ENCODE measurements at regions not wholly inside any gene's neighbourhood (a gene's known extent, or its start where the extent isn't known, plus 50 kb on each side); places are given as distances from the start of the nearest gene placed in this dataset.
"Not testable (repeated sequence)": the region's sequence is repeated elsewhere in the genome, so short reads cannot be mapped to it uniquely, and the experiment has no call there.

GRCh38 chr21:24436236-24436635 is 1171.0 kb downstream of the MRPL39 start:
- no peak for DNase-seq

- no peak for DNase-seq
Measured at GRCh38 chr21:24428591-24429199, 1178.6 kb downstream of the MRPL39 start.

- no peak for DNase-seq
Measured at GRCh38 chr21:24424776-24425175, 1182.5 kb downstream of the MRPL39 start.

DNA sequence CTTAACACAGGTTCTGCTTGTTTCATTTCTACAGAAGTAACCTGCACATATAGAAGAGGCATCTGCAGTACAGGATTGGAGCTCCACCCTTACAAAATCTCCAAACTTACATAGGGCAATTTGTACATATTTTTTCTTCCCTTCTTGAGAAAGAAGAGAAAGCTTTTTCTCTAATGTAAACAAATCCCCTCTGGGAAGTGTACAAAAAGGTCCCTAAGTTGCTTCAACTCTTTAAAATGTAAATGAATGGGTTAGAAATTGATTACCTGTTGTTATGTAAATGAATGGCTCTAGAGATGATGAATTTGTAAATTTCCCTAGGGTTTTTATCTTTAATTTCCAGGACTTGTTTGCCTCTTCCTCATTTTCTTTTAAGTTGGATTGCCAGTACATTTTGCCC is 1183.7 kb downstream of the MRPL39 start:
- DNase-seq, result no peak

DNA sequence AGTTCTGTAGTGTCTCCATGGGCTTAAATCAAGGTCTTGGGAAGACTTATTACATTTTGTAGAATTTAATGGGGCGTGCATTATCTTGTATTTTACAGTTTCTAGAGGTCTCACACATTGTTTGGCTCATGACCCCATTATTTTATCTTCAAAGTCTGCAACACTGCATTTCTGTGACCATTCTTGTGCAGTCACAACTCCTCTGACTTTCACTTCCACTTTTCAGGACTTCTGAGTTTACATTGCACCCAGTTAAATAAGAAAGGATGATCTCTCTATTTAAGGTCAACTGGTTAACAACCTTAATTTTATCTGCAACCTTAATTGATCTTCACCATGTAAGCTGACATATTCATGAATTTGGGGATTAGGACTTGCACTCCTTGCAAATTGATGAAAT is 1186.6 kb downstream of the MRPL39 start:
- no peak for DNase-seq

DNA sequence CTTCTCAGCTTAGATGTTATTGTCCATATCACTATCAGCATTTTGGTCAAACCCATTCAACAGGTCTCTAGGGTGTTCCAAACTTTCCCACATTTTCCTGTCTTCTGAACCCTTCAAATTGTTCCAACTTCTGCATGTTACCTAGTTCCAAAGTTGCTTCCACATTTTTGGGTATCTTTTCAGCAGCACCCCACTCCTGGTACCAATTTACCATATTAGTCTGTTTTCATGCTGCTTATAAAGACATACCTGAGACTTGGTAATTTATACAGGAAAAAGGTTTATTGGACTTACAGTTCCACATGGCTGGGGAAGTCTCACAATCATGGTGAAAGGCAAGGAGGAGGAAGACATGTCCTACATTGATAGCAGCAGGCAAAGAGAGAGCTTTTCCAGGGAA is 1187.6 kb downstream of the MRPL39 start:
- not testable (repeated sequence) for DNase-seq

DNA sequence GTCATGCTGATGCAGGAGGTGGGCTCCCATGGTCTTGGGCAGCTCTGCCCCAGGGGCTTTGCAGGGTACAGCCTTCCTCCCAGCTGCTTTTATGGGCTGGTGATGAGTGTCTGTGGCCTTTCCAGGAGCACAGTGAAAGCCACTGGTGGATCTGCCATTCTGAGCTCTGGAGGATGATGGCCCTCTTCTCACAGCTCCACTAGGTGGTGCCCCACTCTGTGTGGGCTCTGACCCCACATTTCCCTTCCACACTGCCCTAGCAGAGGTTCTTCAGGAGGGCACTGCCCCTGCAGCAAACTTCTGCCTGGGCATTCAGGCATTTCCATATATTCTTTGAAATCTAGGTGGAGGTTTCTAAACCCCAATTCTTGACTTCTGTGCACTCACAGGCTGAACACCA is 1188.6 kb downstream of the MRPL39 start:
- no peak for DNase-seq

- DNase-seq, result no peak
Measured at GRCh38 chr21:24411429-24411828, 1195.9 kb downstream of the MRPL39 start.

- DNase-seq, result no peak
Measured at GRCh38 chr21:24403221-24403620, 1204.1 kb downstream of the MRPL39 start.

- no peak for DNase-seq
Measured at GRCh38 chr21:24395320-24395923, 1211.9 kb downstream of the MRPL39 start.

DNA sequence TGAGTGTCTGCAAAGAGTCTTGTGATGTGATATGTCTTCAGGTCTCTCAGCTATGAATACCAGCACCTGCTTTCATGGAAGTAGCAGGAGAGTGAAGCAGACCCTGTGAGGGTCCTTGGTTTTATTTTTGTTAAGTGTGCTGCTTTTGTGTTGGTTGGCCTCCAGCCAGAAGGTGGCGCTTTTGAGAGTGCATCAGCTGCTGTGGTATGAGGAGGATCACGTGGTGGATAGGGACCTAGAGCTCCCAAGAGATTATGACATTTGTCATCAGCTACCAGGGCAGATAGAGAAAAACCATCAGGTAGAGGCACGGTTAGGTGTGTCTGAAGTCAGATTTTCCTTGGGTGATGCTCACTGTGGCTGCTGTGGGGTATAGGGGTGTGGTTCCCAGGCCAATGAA is 1232.1 kb downstream of the MRPL39 start:
- no peak for DNase-seq

DNA sequence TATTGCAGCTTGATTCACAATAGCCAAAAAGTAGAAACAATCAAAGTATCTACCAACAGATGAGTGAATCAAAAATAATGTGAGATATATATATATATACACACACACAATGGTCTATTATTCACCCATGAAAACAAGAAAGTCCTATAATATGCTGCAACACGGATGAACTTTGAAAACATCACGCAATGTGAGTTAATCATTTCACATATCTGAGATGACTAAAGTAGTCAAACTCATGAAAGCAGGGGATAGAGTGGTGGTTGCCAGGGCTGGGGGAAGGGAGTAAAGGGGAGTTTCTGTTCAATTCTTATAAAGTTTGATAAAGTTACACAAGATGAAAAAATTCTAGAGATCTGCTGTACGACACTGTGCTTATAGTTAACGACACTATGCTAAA is 1234.8 kb downstream of the MRPL39 start:
- DNase-seq, result no peak

- no peak for DNase-seq
Measured at GRCh38 chr21:24369746-24370145, 1237.5 kb downstream of the MRPL39 start.

- DNase-seq, result no peak
Measured at GRCh38 chr21:24369278-24369677, 1238.0 kb downstream of the MRPL39 start.

- DNase-seq, result no peak
Measured at GRCh38 chr21:24367936-24368335, 1239.3 kb downstream of the MRPL39 start.

DNA sequence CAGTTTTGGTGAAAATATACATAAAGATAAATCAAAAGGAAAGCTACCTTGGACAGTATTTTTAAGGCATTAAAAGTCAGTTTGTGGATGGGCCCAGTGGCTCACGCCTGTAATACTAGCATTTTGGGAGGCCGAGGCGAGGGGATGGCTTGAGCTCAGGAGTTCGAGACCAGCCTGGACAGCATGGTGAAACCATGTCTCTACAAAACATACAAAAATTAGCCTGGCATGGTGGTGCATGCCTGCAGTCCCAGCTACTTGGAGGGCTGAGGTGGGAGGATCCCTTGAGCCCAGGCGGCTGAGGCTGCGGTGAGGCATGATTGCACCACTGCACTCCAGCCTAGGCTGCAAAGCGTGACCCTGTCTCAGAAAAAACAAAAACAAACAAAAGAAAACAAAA is 1253.8 kb downstream of the MRPL39 start:
- DNase-seq, result no peak

GRCh38 chr21:24339406-24339805 is 1267.9 kb downstream of the MRPL39 start:
- no peak for DNase-seq

- no peak for DNase-seq
Measured at GRCh38 chr21:24336491-24336890, 1270.8 kb downstream of the MRPL39 start.

DNA sequence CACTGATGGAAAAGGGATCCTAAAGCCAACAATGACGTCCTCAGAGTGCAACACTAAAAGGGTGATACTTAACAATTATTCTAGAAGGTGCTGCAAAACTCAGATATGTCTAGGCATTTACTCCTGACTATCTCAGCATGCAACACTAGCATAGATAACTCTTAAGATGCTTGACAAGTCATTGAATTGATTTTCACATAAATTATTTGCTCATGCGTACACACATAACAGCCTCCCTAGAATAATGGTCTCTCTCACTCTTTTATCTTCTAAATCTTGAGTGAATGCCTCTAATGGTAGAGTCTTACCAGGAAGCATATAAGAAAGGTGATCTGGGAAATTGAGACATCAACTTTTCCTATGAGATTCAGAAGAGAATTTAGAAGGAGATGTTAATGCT is 1283.7 kb downstream of the MRPL39 start:
- no peak for DNase-seq

- no peak for DNase-seq
Measured at GRCh38 chr21:24316277-24316922, 1290.9 kb downstream of the MRPL39 start.

- DNase-seq, result no peak
Measured at GRCh38 chr21:24310788-24311187, 1296.5 kb downstream of the MRPL39 start.

DNA sequence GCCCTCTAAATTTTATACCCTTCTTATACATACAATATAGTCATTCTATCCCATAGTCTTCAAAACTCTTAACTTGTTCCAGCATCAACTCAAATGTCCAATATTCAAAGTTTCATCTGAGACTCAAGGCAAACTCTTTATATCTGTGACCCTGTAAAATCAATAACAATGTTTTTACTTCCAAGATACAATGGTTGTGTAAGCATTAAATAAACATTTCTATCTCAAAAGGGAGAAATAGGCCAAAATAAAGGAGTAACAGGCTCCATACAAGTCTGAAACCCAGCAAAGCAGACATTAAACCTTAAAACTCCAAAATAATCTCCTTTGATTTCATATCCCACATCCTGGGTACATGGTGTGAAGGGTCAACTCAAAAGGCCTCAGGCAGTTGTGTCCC is 1299.1 kb downstream of the MRPL39 start:
- no peak for DNase-seq

GRCh38 chr21:24302400-24302799 is 1304.9 kb downstream of the MRPL39 start:
- DNase-seq, result no peak

- DNase-seq, result no peak
Measured at GRCh38 chr21:24298040-24298439, 1309.2 kb downstream of the MRPL39 start.

DNA sequence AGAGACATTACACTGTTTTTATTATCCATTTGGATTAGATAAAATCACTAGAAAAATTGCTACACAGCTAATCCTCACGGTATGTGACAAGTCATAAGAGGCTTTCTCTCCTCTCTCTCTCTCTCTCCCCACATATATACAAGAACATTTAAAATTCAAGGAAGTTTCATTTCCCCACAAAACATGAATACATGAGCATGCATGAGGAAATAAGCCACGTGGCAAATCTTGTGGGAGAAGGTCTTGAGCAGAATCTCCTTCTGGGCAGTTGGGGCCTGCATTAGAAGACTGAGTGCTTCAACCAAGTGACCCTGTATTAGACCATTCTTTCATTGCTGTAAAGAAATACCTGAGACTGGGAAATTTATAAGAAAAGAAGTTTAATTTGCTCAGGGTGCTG is 1313.1 kb downstream of the MRPL39 start:
- DNase-seq, result no peak

All from NCI-H1092 treated with DMSO at 0.1 percent for 48 hours (cell line).